HG03457 (cell line): ENCODE measurements at regions not wholly inside any gene's neighbourhood (a gene's known extent, or its start where the extent isn't known, plus 50 kb on each side); places are given as distances from the start of the nearest gene placed in this dataset.

Experiments used
- ATAC-seq: cut with Tn5 transposase; IDR thresholded peaks from one replicate; pipeline ENCODE4 v1.9.1; 2021; ENCODE audit warnings: moderate number of reproducible peaks; ENCODE audit not compliant: unreplicated experiment

GRCh38 chr10:78548369-78548768 is 514.7 kb downstream of the RPS24 start:
- no peak for ATAC-seq

- ATAC-seq: no peak
Observed at GRCh38 chr10:78549140-78549935, 515.7 kb downstream of the RPS24 start.

DNA sequence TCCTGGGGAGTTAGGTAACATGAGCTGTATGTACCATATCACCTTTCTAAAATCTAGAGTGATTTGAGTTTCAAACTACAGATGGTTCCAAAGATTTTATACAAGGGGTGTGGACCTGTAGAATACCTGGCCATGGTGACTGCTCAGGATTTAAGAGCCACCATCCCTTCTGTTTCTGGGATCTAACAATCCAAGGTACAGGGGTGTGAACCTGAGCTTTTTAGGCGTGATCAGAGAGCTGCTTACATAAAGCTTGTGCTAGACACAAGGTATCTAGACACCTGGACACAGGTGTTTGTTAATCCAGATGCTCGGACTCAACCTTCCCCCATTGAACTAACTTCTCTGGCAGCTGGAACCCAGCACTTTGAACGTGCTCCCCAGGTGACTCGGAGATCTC is 516.4 kb downstream of the RPS24 start:
- ATAC-seq: no peak

GRCh38 chr10:78550716-78551115 is 517.1 kb downstream of the RPS24 start:
- no peak for ATAC-seq

DNA sequence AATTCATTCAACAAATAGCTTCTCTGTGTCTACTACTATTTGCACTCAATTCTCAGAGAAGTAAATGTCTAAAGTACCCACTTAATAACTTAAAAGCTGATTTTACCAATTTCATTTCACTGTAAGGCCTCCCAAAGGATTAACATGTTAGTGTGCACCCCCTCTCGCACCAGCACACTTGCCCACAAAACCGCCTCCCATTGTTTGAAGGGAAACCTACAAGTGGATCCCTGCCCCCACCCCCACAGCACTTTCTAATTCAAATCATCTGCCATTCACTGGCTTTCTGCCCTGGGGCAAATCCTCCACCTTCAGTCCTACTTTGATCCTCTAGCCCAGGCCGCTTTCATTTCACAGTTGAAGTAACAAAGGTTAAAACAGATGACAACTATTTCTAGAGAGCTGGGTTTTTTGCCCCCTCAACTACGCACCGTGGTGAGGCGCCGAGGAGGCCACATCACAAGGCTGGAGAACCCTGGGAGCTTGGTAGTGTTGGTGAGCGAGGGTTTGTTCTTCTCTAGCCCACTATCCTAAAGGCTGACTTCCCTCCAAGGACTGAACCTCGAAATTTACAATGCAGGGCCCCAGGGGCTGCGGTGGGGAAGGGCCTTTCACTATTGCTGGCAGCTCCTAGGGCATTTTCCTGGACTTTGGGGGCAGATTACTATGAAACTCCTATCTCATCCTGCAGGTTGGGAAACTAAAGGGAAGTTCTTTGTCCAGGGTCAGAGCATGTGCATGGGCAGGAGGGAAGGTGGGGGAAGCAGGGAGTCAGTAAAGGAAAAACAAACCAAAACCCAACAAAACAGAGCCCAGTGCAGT is 517.4 kb upstream of the ZMIZ1 start:
- no peak for ATAC-seq

GRCh38 chr10:78552261-78552811 is 516.4 kb upstream of the ZMIZ1 start:
- ATAC-seq: no peak

DNA sequence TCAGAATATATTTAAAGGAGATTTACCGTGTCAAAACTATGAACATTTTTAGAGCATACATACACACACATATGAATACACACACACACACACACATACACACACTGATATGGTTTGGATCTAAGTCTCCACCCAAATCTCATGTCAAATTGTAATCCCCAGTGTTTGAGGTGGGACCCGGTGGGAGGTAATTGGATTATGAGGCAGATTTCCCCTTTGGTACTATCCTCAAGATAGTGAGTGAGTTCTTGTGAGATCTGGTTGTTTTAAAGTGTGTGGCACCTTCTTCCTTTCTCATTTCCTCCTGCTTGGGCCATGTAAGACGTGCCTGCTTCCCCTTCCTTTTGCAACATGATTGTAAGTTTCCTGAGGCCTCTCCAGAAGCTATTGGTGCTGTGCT is 515.0 kb upstream of the ZMIZ1 start:
- ATAC-seq: no peak

DNA sequence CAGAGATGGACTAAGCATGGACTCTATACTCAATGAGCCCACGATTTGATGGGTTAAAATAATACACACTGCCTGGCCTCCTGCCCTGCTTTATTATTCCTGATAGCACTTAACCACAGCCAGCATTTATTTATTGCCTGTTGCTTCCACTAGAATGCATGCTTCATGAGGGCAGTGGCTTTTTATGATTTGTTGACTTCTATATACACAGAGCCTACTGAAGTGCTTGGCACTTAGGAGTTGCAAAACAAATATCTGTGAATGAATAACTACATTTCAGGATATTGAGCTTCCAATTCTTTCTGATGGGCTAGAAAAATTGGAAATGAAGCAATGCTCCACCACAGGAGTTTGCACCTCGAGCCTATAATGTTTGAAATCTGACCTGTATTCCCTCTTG is 513.6 kb upstream of the ZMIZ1 start:
- ATAC-seq: no peak

- ATAC-seq: no peak
Observed at GRCh38 chr10:78556705-78557432, 511.9 kb upstream of the ZMIZ1 start.

DNA sequence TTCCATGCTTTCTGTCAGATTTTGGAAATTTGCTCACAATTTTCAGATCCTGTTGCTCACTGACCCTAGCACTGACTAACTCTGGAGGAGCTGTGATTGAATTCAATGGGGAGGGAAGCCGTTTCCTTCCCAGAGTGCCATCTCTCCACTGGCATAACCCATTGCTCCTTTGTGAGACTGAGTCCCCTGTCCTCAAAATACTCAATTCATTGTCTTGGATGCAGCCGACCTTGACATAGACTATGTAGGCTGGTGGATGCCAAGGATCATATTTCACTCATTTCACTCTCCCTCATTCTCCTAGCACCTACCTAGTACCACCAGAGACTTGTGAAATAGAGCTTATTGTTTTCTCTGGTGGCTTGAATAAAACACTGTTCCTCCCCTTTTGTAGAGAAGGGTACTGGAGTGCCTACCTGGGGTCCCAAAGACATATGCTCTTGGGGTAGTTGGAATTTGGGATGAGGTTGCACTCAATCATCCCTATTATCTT is 511.3 kb upstream of the ZMIZ1 start:
- no peak for ATAC-seq

GRCh38 chr10:78559661-78560340 is 509.0 kb upstream of the ZMIZ1 start:
- no peak for ATAC-seq

- no peak for ATAC-seq
Observed at GRCh38 chr10:78560341-78560688, 508.5 kb upstream of the ZMIZ1 start.

DNA sequence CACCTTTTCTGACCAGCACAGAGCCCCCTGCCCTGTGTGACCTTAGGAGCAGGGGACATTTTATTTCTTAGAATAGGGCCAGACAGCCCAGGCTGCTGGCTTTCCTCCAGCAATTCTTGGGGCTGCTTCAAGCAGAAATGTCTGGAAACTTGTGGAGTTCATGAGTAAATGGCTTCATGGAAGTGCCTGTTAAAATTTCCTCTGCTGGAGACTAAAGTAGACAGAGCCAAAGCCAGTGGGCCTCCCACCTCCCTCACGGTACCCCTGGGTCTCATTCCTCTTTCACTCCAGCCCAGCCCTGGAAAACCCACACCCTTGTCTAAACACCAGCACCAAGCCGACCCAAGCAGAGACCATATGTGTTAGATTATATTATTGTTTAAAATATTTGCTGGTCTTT is 505.5 kb upstream of the ZMIZ1 start:
- no peak for ATAC-seq

GRCh38 chr10:78565841-78566240 is 502.9 kb upstream of the ZMIZ1 start:
- ATAC-seq: no peak

DNA sequence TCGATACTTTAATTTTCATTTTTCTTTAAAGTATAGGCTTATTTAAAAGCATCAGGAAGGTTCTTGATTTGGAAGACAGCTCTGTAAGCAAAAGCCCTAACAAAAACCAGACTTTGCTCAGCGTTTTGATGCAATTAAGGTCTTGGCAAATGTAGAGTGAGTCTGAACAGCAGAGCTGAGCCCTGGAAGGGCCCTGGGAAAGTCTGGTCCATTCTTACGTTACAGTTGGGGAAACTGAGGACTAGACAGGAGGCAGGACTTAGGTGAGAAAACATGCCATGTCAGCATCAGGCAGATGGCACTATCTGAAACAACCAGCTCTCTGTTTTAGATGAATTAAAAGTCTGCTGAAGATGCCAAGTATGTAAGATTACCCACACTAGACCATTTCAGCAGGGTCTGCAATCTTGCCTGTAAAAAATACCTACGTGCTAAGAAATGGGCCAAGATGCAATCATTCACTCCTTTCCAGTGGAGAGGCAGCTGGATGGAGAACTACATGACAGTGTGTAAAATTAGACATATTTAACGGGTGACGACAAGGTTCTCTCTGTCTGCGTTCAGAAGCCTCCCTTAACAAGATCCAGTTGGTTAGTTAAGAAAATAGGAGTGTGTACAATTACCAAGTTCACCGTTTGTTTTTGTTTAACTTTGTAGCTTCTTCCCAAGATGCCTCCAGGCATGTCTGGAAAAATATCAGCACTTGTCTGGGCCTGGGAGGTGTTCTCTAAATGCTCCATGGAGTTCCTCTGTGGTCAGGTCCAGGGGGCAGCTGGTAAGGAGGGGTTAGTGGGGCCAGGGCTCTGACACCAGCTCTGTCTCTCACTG is 502.3 kb upstream of the ZMIZ1 start:
- no peak for ATAC-seq

GRCh38 chr10:78567680-78568455 is 500.9 kb upstream of the ZMIZ1 start:
- ATAC-seq: no peak

DNA sequence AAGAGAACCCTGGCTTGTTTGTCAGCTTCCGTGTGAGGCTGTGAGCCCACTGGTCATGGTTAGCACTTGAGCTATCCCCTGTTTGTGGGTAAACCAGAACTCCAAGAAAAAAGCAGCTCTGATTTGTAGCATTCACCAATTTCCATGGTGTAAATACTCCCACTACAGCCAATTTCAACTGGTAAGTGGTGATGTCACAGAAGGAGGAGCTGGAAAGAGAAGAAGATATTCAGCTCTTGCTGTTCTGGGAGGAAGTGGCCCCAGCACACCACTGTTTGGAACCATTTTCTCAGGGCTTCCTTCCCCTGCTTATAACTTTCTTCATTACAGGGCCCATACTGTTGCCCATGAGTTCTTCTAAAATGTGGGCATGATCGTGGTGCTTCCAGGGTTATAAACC is 500.1 kb upstream of the ZMIZ1 start:
- ATAC-seq: no peak

DNA sequence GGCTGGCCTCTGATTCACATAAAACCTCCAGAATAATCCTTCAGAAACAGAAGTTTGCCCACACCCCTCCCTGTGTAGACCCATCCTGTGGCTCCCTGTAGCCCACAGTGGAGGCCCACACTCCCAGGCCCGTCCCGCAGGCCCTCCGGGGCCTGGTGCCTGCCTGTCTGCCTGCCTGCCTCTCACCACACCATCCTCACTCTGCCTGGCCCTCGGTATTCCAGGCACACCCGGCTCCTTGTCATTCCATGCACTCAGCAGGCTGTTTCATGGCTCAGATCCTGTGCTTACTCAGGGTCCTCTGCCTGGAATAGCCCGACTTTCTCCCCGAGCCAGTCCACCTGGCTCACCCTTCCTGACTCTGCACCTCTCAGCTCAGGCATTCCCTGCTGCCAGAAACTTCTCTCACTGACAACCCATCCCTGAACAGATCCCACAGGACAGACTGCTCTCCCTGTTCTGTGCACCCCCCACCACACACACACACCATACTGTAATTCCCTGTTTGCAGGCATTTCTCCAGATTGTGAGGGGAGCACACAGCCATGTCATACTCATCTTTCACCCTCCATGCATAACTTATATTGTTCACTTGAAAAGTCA is 498.0 kb upstream of the ZMIZ1 start:
- no peak for ATAC-seq

GRCh38 chr10:78571286-78571685 is 497.5 kb upstream of the ZMIZ1 start:
- no peak for ATAC-seq
